Mesenchymal stem cell (in vitro differentiated cells and primary cell): ENCODE measurements at regions not wholly inside any gene's neighbourhood (a gene's known extent, or its start where the extent isn't known, plus 50 kb on each side); places are given as distances from the start of the nearest gene placed in this dataset.
A peak's percentile ranks its signal among the peaks of the same experiment; 100 is the strongest.

Experiments
- DNase-seq: peaks from one replicate; pipeline ENCODE4 v3.0.0-alpha.2; 2013
- H2AFZ ChIP-seq: one replicate; pipeline ENCODE4 v1.6.1; 2013; ENCODE audit warnings: low read depth, mild to moderate bottlenecking, control low read depth, inconsistent platforms, low read length, moderate library complexity
- H2AK5ac ChIP-seq: 2 replicates; pipeline ENCODE4 v1.6.1; 2013; ENCODE audit warnings: low read length, moderate library complexity, mild to moderate bottlenecking, inconsistent platforms; ENCODE audit not compliant: severe bottlenecking
- H2BK120ac ChIP-seq: one replicate; pipeline ENCODE4 v1.6.1; 2013; ENCODE audit warnings: low read depth, mild to moderate bottlenecking, inconsistent platforms, low read length, moderate library complexity
- H2BK12ac ChIP-seq, 2 experiments: one replicate each; pipeline ENCODE4 v1.6.1; 2013; ENCODE audit warnings: inconsistent platforms in 2 of 2, low read length in 2 of 2, mild to moderate bottlenecking in 2 of 2, moderate library complexity in 2 of 2, control low read depth in 1 of 2
- H2BK15ac ChIP-seq: one replicate; pipeline ENCODE4 v1.6.1; 2013; ENCODE audit warnings: mild to moderate bottlenecking, low read depth, inconsistent platforms; ENCODE audit not compliant: poor library complexity, severe bottlenecking
- H2BK5ac ChIP-seq: 2 replicates; pipeline ENCODE4 v1.6.1; 2013; ENCODE audit warnings: low read depth, mild to moderate bottlenecking, low read length, control low read depth, inconsistent platforms; ENCODE audit not compliant: poor library complexity, severe bottlenecking
- H3K14ac ChIP-seq, 2 experiments: one replicate each; pipeline ENCODE4 v1.6.1; 2013; ENCODE audit warnings: inconsistent platforms in 2 of 2, low read length in 2 of 2, control low read depth in 1 of 2, mild to moderate bottlenecking in 1 of 2, moderate library complexity in 1 of 2
- H3K18ac ChIP-seq, 2 experiments: one replicate each; pipeline ENCODE4 v1.6.1; 2013; ENCODE audit warnings: inconsistent platforms in 2 of 2, low read length in 2 of 2, control low read depth in 1 of 2, low read depth in 1 of 2, mild to moderate bottlenecking in 1 of 2
- H3K23ac ChIP-seq, 2 experiments: one replicate each; pipeline ENCODE4 v1.6.1; 2013; ENCODE audit warnings: inconsistent platforms in 2 of 2, low read length in 2 of 2, mild to moderate bottlenecking in 2 of 2, moderate library complexity in 2 of 2, control low read depth in 1 of 2
- H3K27ac ChIP-seq: 2 replicates; pipeline ENCODE4 v1.5.1; 2013; ENCODE audit warnings: mild to moderate bottlenecking, moderate library complexity, low read length, control low read depth, inconsistent platforms; ENCODE audit not compliant: poor library complexity, severe bottlenecking
- H3K27me3 ChIP-seq, 2 experiments: 2 replicates each; pipeline versions ENCODE4 v1.6.1 to v1.7.0; 2013; ENCODE audit warnings: low read length in 2 of 2, mild to moderate bottlenecking in 2 of 2, moderate library complexity in 2 of 2, control low read depth in 1 of 2, inconsistent platforms in 1 of 2; ENCODE audit not compliant: control insufficient read depth in 1 of 2, insufficient read depth in 1 of 2
- H3K36me3 ChIP-seq, 2 experiments: 2 replicates each; pipeline versions ENCODE4 v1.6.1 to v1.7.0; 2013; ENCODE audit warnings: low read length in 2 of 2, control low read depth in 1 of 2, inconsistent platforms in 1 of 2, low read depth in 1 of 2, mild to moderate bottlenecking in 1 of 2; ENCODE audit not compliant: insufficient read depth in 2 of 2, control insufficient read depth in 1 of 2
- H3K4ac ChIP-seq, 2 experiments: one replicate each; pipeline ENCODE4 v1.6.1; 2013; ENCODE audit warnings: inconsistent platforms in 2 of 2, low read length in 2 of 2, mild to moderate bottlenecking in 2 of 2, moderate library complexity in 2 of 2, control low read depth in 1 of 2, low read depth in 1 of 2
- H3K4me1 ChIP-seq: 2 replicates; pipeline ENCODE4 v1.6.1; 2013; ENCODE audit warnings: low read depth, low read length, control low read depth; ENCODE audit not compliant: control insufficient read depth, insufficient read depth
- H3K4me2 ChIP-seq: 2 replicates; pipeline ENCODE4 v1.6.1; 2013; ENCODE audit warnings: low read length, mild to moderate bottlenecking, inconsistent platforms; ENCODE audit not compliant: poor library complexity, severe bottlenecking
- H3K4me3 ChIP-seq, 2 experiments: 2 replicates each; pipeline versions ENCODE4 v1.5.1 to v1.7.0; 2013; ENCODE audit warnings: low read length in 2 of 2, mild to moderate bottlenecking in 2 of 2, control low read depth in 1 of 2, low read depth in 1 of 2; ENCODE audit not compliant: insufficient read depth in 1 of 2
- H3K79me1 ChIP-seq: replicated peaks from 2 replicates; pipeline ENCODE4 v1.6.1; 2013; ENCODE audit warnings: mild to moderate bottlenecking, control low read depth, low read length, inconsistent platforms; ENCODE audit not compliant: poor library complexity, severe bottlenecking
- H3K9ac ChIP-seq: 2 replicates; pipeline ENCODE4 v1.7.0; 2013; ENCODE audit warnings: mild to moderate bottlenecking, low read length, moderate library complexity
- H3K9me3 ChIP-seq: 2 replicates; pipeline ENCODE4 v1.7.0; 2013; ENCODE audit warnings: mild to moderate bottlenecking, low read length; ENCODE audit not compliant: control insufficient read depth
- H4K8ac ChIP-seq: one replicate; pipeline ENCODE4 v1.6.1; 2013; ENCODE audit warnings: inconsistent platforms, mild to moderate bottlenecking, low read length, moderate library complexity
- H4K91ac ChIP-seq: one replicate; pipeline ENCODE4 v1.6.1; 2013; ENCODE audit warnings: mild to moderate bottlenecking, low read length, inconsistent platforms
- WGBS: methylation state at CpG from one replicate; pipeline ENCODE4 v1.1.7; 2013; ENCODE audit warnings: mixed read lengths; 5-methylcytosine and 5-hydroxymethylcytosine counted together

GRCh38 chr2:128692895-128693742, 374.5 kb upstream of the HS6ST1 start:
- no peak for DNase-seq
- H3K9me3 ChIP-seq: no peaks in the 10 kb centered on the region
- H3K4ac ChIP-seq: no peak overlapping the region
- no peak overlapping the region for H2BK5ac ChIP-seq
- no peak overlapping the region for H4K91ac ChIP-seq
- H4K8ac ChIP-seq: no peak overlapping the region
- H3K4me2 ChIP-seq: no peak overlapping the region
- no peak overlapping the region for H2BK12ac ChIP-seq
- no peak overlapping the region for H3K18ac ChIP-seq
- WGBS: 86% methylated on average over 15 of the region's 15 CpGs
- H3K14ac ChIP-seq: no peak overlapping the region
- H3K4me3 ChIP-seq: no peak overlapping the region
- H3K27ac ChIP-seq: no peak overlapping the region
- H2AFZ ChIP-seq: no peak overlapping the region
- H3K4me1 ChIP-seq: no peaks in the 10 kb centered on the region
- H2BK15ac ChIP-seq: no peak overlapping the region
- peaks cover 21 to 24% of the 10 kb centered on the region in 2 experiments for H3K27me3 ChIP-seq
- H3K9ac ChIP-seq: no peak overlapping the region
- H3K79me1 ChIP-seq: no peaks in the 10 kb centered on the region
- H2AK5ac ChIP-seq: no peak overlapping the region
- no peak overlapping the region for H2BK120ac ChIP-seq
- H3K23ac ChIP-seq: no peak overlapping the region
- no peaks in the 10 kb centered on the region for H3K36me3 ChIP-seq

GRCh38 chr2:128693743-128694029, 375.0 kb upstream of the HS6ST1 start:
- Histone ChIP-seq H2BK12ac (no peak overlapping the region), H2AFZ (no peak overlapping the region), H4K91ac (no peak overlapping the region), H4K8ac (no peak overlapping the region), H3K4me2 (no peak overlapping the region), H2BK120ac (no peak overlapping the region), H3K27ac (no peak overlapping the region), H3K4me1 (no peaks in the 10 kb centered on the region), H2BK15ac (no peak overlapping the region), H3K9me3 (no peaks in the 10 kb centered on the region), H3K36me3 (no peaks in the 10 kb centered on the region), H3K27me3 (peaks cover 21 to 24% of the 10 kb centered on the region in 2 experiments), H3K79me1 (no peaks in the 10 kb centered on the region), H3K4ac (no peak overlapping the region), H3K23ac (no peak overlapping the region), H3K18ac (no peak overlapping the region), H3K9ac (no peak overlapping the region), H3K4me3 (no peak overlapping the region), H2AK5ac (no peak overlapping the region), H2BK5ac (no peak overlapping the region), H3K14ac (no peak overlapping the region)
- 79% methylated on average over 7 of the region's 7 CpGs for WGBS
- no peak for DNase-seq

GRCh38 chr2:128695646-128696220, 377.1 kb upstream of the HS6ST1 start:
- WGBS: 87% methylated on average over 8 of the region's 8 CpGs
- no peak overlapping the region for H2BK12ac ChIP-seq

GRCh38 chr2:128696421-128696820, 377.8 kb upstream of the HS6ST1 start:
- Histone ChIP-seq H3K36me3 (no peaks in the 10 kb centered on the region), H2AFZ (no peak overlapping the region), H3K9ac (no peak overlapping the region), H3K18ac (no peak overlapping the region), H3K4me3 (no peak overlapping the region), H2BK15ac (no peak overlapping the region), H3K79me1 (no peaks in the 10 kb centered on the region), H3K14ac (peak overlapping the region in 1 of 2 experiments; percentile 83), H3K4me2 (no peak overlapping the region), H4K8ac (no peak overlapping the region), H3K27me3 (peaks cover 17 to 24% of the 10 kb centered on the region in 2 experiments), H3K27ac (no peak overlapping the region), H4K91ac (peak overlapping the region; percentile 34), H3K4me1 (no peaks in the 10 kb centered on the region), H2AK5ac (no peak overlapping the region), H3K4ac (no peak overlapping the region), H2BK12ac (peak overlapping the region in 1 of 2 experiments; percentile 18), H3K23ac (no peak overlapping the region), H2BK120ac (no peak overlapping the region), H2BK5ac (no peak overlapping the region), H3K9me3 (no peaks in the 10 kb centered on the region)
- DNase-seq: no peak
- 95% methylated on average over 6 of the region's 6 CpGs for WGBS

More at GRCh38 chr2:128695646-128696220, 377.1 kb upstream of the HS6ST1 start:
- Histone ChIP-seq H2BK5ac (no peak overlapping the region), H3K79me1 (no peaks in the 10 kb centered on the region), H3K4me2 (no peak overlapping the region), H3K9me3 (no peaks in the 10 kb centered on the region), H4K8ac (no peak overlapping the region), H4K91ac (no peak overlapping the region), H3K18ac (no peak overlapping the region), H3K4me3 (no peak overlapping the region), H3K14ac (no peak overlapping the region), H3K27ac (no peak overlapping the region), H3K27me3 (peaks cover 20 to 24% of the 10 kb centered on the region in 2 experiments), H2AFZ (no peak overlapping the region), H2AK5ac (no peak overlapping the region), H2BK15ac (no peak overlapping the region), H3K4ac (no peak overlapping the region), H2BK120ac (no peak overlapping the region), H3K9ac (no peak overlapping the region), H3K36me3 (no peaks in the 10 kb centered on the region), H3K23ac (no peak overlapping the region), H3K4me1 (no peaks in the 10 kb centered on the region)
- no peak for DNase-seq
